NT2/D1 (cell line): ENCODE measurements at regions not wholly inside any gene's neighbourhood (a gene's known extent, or its start where the extent isn't known, plus 50 kb on each side); places are given as distances from the start of the nearest gene placed in this dataset.
"Not testable (repeated sequence)": the region's sequence is repeated elsewhere in the genome, so short reads cannot be mapped to it uniquely, and the experiment has no call there.

Experiments used
- SUZ12 ChIP-seq: IDR thresholded peaks from 2 replicates; pipeline ENCODE4 v1.6.1; 2011; ENCODE audit not compliant: insufficient read length, insufficient read depth; ENCODE audit errors: extremely low read depth
- YY1 ChIP-seq: IDR thresholded peaks from 2 replicates; pipeline ENCODE4 v1.6.1; 2011; ENCODE audit not compliant: insufficient read length, insufficient read depth
- ZNF274 ChIP-seq: IDR thresholded peaks from 2 replicates; pipeline ENCODE4 v1.6.1; 2011; ENCODE audit warnings: mild to moderate bottlenecking, low read depth, low read length

DNA sequence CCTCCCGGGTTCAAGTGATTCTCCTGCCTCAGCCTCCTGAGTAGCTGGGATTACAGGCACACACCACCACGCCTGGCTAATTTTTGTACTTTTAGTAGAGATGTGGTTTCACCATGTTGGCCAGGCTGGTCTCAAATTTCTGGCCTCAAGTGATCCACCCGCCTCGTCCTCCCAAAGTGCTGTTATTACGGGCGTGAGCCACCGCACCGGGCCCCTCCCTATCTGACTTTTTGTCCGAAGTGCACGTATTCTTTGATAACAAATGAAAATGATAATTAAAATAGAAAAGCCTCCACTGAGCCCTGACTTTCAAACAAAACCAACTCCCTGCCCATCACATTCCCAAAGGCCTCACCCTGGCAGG, 278.6 kb downstream of the TTC6 start:
- not testable (repeated sequence) for TF ChIP-seq ZNF274, YY1, SUZ12
